Large intestine (tissue), 3 donors: ENCODE measurements at regions not wholly inside any gene's neighbourhood (a gene's known extent, or its start where the extent isn't known, plus 50 kb on each side); places are given as distances from the start of the nearest gene placed in this dataset.

ENCODE experiments used
- DNase-seq, 2 donors: peaks; one replicate each; pipeline versions ENCODE4 v3.0.0 to v3.0.0-alpha.2; 2013
- H3K27ac ChIP-seq: one replicate; pipeline ENCODE4 v1.5.1; 2013; ENCODE audit warnings: low read length
- H3K27me3 ChIP-seq: 2 replicates; pipeline ENCODE4 v1.6.1; 2013; ENCODE audit warnings: low read length; ENCODE audit not compliant: control insufficient read depth, insufficient read depth
- H3K36me3 ChIP-seq: 2 replicates; pipeline ENCODE4 v1.6.1; 2013; ENCODE audit warnings: low read length; ENCODE audit not compliant: control insufficient read depth, insufficient read depth
- H3K4me1 ChIP-seq: one replicate; pipeline ENCODE4 v1.6.1; 2013; ENCODE audit warnings: low read length; ENCODE audit not compliant: control insufficient read depth, insufficient read depth
- H3K4me3 ChIP-seq: one replicate; pipeline ENCODE4 v1.5.1; 2013; ENCODE audit warnings: low read length
- H3K9me3 ChIP-seq: one replicate; pipeline ENCODE4 v1.6.1; 2013; ENCODE audit warnings: mild to moderate bottlenecking, low read depth, low read length, moderate library complexity; ENCODE audit not compliant: control insufficient read depth
- WGBS: methylation state at CpG from one replicate; pipeline ENCODE4 v1.1.5; 2013; ENCODE audit warnings: low lambda C conversion rate; ENCODE audit not compliant: insufficient coverage; 5-methylcytosine and 5-hydroxymethylcytosine counted together

DNA sequence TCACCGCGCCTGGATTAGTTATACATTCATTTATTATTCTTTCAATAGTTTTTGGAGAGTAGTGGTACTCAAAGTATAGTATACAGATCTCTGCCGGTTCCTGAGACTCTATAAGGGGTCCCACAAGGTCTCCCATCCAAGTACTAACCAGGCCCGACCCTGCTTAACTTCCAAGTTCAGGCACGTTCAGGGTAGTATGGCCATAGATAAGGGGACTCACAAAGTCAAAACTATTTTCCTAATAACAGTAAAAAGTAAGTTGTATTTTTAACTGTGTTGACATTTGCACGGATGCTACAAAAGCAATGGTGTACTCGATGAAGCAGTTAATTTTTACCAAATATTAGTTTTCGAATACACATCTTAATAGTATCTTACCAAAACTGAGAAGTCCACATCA, 84.4 kb upstream of the STK26 start:
- WGBS: no CpG with 5 or more reads among the region's 8 CpGs
- no peaks in the 10 kb centered on the region for H3K27me3 ChIP-seq
- no peaks in the 10 kb centered on the region for H3K36me3 ChIP-seq
- no peak overlapping the region for H3K4me3 ChIP-seq
- no peak overlapping the region for H3K27ac ChIP-seq
- no peak for DNase-seq
- no peaks in the 10 kb centered on the region for H3K4me1 ChIP-seq
- no peaks in the 10 kb centered on the region for H3K9me3 ChIP-seq

DNA sequence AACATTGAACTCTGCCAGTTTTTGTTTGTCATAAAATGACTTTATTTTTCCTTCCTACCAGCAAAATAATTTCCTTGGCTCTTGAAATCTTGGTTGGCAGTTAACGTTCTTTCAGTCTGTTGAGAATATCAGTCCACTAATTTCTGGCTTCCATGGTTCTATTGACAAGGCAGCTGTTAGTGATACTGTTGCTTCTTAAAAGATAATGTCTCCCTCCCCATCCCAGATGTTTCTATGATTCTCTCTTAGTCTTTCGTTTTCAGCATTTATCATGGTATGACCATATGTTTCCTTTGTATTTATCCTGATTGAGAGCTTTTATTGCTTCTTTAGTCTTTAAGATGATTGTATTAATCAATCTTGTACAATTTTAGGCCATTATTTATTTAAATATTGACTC, 81.1 kb upstream of the STK26 start:
- H3K27ac ChIP-seq: no peak overlapping the region
- no peaks in the 10 kb centered on the region for H3K9me3 ChIP-seq
- no peaks in the 10 kb centered on the region for H3K27me3 ChIP-seq
- no peaks in the 10 kb centered on the region for H3K36me3 ChIP-seq
- no peak overlapping the region for H3K4me3 ChIP-seq
- H3K4me1 ChIP-seq: no peaks in the 10 kb centered on the region
- no peak for DNase-seq
- WGBS: no CpG with 5 or more reads among the region's 2 CpGs

DNA sequence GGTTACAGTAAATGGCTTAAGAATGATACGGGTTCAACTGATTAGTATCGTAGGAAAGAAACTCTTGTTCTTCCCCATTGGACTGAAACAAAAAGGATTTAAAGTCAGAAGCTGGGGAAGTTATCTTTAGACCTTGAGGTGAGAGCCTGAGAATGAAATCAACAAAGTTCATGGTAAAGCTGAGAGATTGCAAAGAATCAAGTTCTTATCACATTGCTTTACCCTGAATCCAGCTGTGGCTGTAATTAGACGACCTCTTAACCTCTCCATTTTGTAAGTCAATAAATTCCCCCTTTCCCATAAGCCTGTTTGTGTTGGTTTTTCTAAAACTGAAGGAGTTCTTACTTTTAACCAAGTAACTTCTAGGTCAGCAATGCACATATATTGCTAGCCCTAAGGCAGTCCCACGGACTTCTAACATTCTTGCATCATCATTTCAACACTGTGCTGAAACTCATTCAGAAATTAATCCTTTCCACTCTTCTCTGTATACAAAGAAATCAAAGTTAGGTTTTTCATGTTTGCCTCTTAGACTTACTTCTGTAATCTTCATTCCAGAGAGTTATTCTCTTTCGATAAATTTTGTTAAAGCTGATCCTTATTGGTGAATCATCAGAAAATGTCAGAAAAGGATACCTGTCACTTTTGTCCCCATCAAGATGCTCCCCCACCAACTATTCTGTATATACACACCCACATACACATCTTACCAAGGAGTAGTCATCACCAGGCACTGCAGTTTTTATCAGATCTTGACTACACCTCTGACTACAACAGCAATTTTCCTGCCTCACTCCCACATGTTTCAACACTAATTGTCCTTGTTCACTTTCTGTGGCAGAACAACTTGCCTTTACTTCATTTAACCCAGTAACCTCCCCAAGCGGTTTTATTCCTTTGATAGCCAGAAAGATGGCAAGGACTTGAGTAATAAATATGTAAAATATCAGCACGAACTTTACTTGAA, 77.9 kb upstream of the STK26 start:
- Histone ChIP-seq H3K36me3 (no peaks in the 10 kb centered on the region), H3K9me3 (no peaks in the 10 kb centered on the region), H3K4me3 (no peak overlapping the region), H3K27me3 (no peaks in the 10 kb centered on the region), H3K27ac (no peak overlapping the region), H3K4me1 (no peaks in the 10 kb centered on the region)
- WGBS: 100% methylated on average over 2 of the region's 7 CpGs
- DNase-seq: no peak

DNA sequence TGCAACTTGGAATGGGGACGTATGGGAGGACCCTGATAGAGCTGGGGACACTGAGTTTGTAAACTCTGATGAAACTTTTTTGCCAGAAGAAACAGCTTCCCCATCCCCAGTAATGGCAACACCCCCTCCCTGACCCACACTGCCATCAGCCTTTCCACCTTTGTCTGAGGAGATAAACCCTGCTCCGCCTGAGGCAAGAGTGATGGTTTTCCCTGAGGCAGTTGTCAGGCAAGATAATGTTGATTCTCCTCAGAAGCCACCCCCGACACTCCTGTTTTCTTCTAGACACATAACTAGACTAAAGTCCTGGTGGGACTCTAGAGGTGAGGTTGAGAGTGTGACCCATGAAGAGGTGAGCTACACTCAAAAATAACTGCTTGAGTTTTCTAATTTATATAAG, 71.9 kb upstream of the STK26 start:
- DNase-seq: no peak
- Histone ChIP-seq H3K27ac (no peak overlapping the region), H3K4me3 (no peak overlapping the region), H3K36me3 (no peaks in the 10 kb centered on the region), H3K27me3 (no peaks in the 10 kb centered on the region), H3K4me1 (no peaks in the 10 kb centered on the region), H3K9me3 (no peaks in the 10 kb centered on the region)
- no CpG with 5 or more reads among the region's 3 CpGs for WGBS

DNA sequence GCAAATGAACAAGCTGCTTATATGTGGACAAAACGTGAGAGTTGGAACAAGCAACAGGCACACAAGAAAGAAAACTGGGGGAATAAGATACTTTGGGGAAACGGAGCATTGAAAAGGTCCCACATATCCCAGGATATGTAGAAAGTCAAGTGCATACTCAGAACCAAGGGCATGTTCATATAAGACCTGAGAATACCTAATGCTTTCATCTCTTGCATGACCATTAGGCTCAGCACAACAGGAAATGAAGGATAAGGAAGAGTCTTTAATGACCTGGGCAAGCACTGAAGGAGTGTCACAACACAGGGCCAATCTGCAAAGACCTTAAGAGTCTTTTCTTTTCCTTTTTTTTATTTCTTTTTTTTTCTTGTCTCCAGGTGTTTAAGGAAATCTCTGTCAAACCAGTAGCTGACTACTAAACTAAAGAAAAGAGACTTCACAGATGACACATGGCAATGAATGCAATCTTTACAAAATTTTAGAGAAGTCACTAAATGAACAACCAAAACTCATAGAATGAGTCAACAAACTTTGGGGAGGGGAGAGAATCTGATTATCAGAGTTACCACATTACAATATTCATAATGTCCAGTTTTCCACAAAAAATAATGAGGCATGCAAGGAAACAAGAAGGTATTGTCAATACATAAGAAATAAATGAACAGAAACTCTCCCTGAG, 67.9 kb upstream of the STK26 start:
- Histone ChIP-seq H3K9me3 (no peaks in the 10 kb centered on the region), H3K27me3 (no peaks in the 10 kb centered on the region), H3K4me1 (no peaks in the 10 kb centered on the region), H3K36me3 (no peaks in the 10 kb centered on the region), H3K27ac (no peak overlapping the region), H3K4me3 (no peak overlapping the region)
- DNase-seq: no peak
- WGBS: no CpG with 5 or more reads among the region's 2 CpGs

DNA sequence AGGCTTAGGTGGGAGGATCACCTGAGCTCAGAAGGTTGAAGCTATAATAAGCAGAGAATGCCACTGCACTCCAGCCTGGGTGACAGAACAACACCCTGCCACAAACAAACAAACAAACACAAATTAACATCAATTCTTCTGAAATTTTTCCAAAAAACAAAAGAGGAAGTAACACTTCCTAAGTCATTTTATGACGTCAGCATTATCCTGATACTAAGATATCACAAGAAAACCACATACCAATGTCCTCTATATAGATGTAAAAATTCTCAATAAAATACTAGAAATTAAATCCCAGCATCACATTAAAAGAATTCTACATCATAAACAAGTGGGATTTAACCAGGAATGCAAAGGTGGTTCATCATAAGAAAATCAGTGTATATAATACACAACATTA, 64.4 kb upstream of the STK26 start:
- no peaks in the 10 kb centered on the region for H3K4me1 ChIP-seq
- H3K9me3 ChIP-seq: no peaks in the 10 kb centered on the region
- no CpG with 5 or more reads among the region's 1 CpG for WGBS

DNA sequence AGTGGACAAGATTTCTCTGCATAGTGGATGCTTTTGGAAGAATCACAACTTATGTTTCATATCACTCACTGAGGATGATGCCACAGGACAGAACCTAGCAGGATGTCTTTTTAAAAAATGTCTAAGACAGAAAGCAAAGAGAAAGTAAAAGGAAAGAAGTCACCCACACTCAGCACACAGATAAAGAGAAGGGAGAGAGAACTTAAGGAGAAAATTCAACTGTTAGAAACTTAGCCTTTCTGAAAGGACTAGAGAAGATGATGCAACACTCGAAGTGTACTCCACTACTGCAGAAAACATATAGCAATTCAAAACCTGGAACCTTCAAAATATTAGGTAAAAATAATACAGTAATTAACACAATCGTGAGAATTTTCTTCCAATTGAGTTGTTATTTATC, 52.8 kb upstream of the STK26 start:
- Histone ChIP-seq H3K4me3 (no peak overlapping the region), H3K9me3 (no peaks in the 10 kb centered on the region), H3K36me3 (no peaks in the 10 kb centered on the region), H3K27me3 (no peaks in the 10 kb centered on the region), H3K27ac (no peak overlapping the region), H3K4me1 (no peaks in the 10 kb centered on the region)
- 100% methylated on average over 1 of the region's 2 CpGs for WGBS
- DNase-seq: no peak

More for the DNA sequence above, 64.4 kb upstream of the STK26 start:
- no peak for DNase-seq
- Histone ChIP-seq H3K27me3 (no peaks in the 10 kb centered on the region), H3K36me3 (no peaks in the 10 kb centered on the region), H3K4me3 (no peak overlapping the region), H3K27ac (no peak overlapping the region)
